C4-2B (cell line): ENCODE measurements at regions not wholly inside any gene's neighbourhood (a gene's known extent, or its start where the extent isn't known, plus 50 kb on each side); places are given as distances from the start of the nearest gene placed in this dataset.
A peak's percentile ranks its signal among the peaks of the same experiment; 100 is the strongest.

Experiments
- CTCF ChIP-seq: fragments of 450-650 bp; conservative IDR thresholded peaks from 2 replicates; pipeline ENCODE4 v1.5.1; 2017; ENCODE audit warnings: mild to moderate bottlenecking
- ZFX ChIP-seq: fragments of 450-650 bp; IDR thresholded peaks from 2 replicates; pipeline ENCODE4 v1.6.1; 2017

GRCh38 chr14:29999013-29999539 lies 71.4 kb upstream of the PRKD1 start:
- TF ChIP-seq CTCF (peak; percentile 12; the same call in 1 of the 2 replicates), ZFX (no peak)
